GM18502 (cell line): ENCODE measurements at regions not wholly inside any gene's neighbourhood (a gene's known extent, or its start where the extent isn't known, plus 50 kb on each side); places are given as distances from the start of the nearest gene placed in this dataset.

ENCODE experiments used
- ATAC-seq: cut with Tn5 transposase; IDR thresholded peaks from one replicate; pipeline ENCODE4 v1.9.1; 2021; ENCODE audit warnings: mild to moderate bottlenecking; ENCODE audit not compliant: unreplicated experiment, poor library complexity

DNA sequence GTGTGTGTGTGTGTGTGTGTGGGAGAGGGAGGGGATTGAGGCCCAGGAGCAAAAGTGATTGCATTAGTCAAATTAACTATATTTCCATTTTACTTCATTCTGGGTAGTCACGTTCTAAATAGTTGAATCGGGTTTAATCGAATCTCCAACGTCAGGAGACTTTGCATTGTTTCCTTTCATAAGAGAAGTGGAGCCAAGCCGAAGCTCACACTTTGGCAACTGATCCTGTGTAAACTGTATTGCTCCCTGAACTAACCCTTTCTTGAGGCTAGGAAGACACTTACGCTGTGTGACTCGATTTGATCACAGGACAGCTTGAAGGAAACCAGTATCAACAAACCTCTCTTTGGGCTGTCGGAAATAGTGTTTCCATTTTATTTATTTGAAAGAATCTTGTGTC, 363.4 kb upstream of the ATP2B1 start:
- no peak for ATAC-seq

DNA sequence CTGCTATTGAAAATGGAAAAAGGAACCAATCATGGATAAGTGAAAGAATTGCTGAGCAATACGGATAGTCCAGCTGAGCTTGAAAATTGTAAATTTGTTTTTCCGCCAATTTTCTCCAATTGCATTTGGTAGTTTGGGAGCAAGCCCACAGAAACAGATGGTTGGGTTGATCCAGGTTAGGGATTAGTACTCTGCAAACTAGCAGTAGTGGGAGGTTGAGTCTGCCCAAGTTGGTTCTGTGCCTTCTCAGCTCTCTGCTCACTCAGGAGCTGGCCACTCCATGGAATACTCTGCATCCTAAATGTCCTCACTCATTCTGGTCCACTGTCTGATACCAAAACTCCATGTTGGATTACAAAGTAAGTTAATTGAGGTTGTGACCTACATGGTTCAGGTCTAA, 361.1 kb upstream of the ATP2B1 start:
- ATAC-seq, result no peak

DNA sequence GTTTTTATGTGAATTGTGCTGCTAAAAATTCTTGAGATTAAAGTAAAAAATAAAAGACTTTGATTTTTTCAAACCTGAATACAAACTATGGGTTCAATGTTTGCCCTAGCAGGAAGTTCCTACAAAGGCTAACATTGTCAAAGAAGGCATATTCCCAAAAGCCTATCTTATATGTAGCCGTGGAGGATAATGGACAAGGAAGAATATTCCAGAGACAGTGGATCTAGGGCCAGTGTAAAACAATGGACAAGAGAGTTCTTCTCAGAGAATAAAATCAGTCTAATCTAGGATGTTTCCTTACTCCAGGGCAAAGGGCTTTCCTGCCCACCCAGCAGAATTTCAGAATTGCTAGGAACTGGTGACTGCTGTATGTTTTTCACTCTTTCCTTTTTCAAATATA, 359.2 kb upstream of the ATP2B1 start:
- ATAC-seq, result no peak

GRCh38 chr12:90064852-90065801, 356.5 kb upstream of the ATP2B1 start:
- ATAC-seq, result no peak

GRCh38 chr12:90062799-90063198, 354.2 kb upstream of the ATP2B1 start:
- ATAC-seq, result no peak

DNA sequence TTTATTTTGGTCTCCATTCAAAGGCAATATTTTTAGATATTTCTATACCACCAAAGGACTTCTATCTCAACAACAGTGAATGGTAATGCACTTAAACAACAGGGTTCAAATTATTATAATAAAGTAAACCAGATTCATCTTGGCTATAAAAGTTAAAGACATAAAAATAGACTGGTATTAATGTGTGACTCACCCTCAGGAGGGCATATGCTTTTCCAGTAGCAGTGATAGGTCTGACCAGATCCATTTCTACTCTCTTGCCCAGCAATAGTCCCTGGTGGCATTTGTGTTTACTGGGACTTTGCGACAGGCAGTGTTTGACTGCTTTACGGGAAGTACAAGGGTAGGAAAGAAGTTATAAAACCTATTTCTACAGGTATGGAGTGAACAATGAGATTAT, 353.2 kb upstream of the ATP2B1 start:
- no peak for ATAC-seq

DNA sequence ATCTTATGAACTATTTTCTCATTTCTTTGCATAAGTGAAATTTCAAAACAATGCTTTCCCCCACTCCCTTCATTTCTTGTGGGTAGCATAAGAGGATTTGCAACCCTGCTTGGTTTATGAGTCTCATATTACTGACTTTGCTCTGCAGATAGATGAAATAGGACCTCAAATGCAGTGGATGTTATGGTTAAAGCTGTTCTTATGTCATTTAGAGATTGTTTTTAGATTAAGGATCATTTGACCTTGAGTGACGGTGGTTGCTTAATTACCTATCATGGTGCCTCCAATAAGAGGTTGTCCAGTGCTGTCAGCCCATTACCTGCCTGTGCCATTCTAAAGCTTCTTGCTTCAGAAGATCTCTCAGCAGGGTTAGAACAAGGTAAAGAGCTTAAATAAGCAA, 351.4 kb upstream of the ATP2B1 start:
- ATAC-seq, result no peak

DNA sequence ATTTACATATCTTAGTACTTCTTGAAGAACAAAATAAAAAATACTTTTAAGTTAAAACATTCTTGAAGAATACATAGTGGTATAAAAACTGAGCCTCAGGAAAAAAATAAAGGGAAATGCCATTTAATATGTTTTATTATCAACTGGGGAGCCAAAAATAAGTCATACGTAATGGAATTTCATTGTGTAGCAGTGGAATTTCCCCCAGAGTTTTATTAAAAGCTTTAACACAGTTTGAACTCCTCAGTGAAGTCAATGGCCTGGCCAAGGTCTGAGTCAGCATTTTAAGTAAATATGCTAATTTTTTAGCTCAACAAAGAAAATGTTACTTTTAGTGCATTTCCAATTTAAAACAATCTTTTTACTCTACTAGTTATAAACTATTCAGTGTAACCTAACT, 350.1 kb upstream of the ATP2B1 start:
- no peak for ATAC-seq

DNA sequence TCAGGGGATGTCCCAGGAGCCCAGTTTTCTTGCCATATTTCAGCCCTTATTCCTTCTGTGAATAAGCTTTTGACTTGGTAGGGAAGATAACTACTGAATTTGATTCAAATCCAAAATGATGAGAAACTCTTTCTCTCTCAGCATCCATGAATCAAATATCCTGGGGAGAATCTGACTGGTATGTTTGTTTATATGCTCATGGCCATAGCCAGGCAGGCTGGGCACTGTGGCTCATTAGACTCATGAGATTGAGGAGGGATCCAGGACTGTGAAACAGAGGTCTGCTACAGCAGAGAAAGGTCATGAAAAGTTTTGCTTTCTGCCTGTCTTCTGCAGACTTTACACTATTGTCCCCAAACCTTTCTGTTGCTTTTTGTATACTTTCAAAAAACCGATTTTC, 346.4 kb upstream of the ATP2B1 start:
- ATAC-seq, result no peak

- ATAC-seq, result no peak
Measured at GRCh38 chr12:90048918-90049317, 340.3 kb upstream of the ATP2B1 start.

DNA sequence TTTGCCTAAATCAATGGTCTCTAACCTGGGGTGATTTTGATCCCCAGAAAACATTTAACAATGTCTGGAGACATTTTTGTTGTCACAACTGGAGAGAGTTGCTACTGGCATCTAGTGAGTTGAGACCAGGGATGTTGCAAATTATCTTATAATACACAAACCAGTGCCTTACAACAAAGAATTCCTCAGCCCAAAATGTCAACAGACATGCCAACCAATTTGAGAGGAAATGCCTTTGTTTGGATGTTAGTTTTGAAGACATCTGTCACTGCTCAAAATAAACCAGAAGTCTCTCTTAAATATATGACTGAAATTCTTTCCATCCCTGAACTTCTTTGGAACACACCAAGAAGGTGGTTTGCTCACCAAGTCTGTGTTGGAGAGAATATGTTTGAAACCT, 336.9 kb upstream of the ATP2B1 start:
- no peak for ATAC-seq

GRCh38 chr12:90044069-90044468, 335.4 kb upstream of the ATP2B1 start:
- no peak for ATAC-seq

- ATAC-seq, result no peak
Measured at GRCh38 chr12:90042920-90043641, 334.4 kb upstream of the ATP2B1 start.

DNA sequence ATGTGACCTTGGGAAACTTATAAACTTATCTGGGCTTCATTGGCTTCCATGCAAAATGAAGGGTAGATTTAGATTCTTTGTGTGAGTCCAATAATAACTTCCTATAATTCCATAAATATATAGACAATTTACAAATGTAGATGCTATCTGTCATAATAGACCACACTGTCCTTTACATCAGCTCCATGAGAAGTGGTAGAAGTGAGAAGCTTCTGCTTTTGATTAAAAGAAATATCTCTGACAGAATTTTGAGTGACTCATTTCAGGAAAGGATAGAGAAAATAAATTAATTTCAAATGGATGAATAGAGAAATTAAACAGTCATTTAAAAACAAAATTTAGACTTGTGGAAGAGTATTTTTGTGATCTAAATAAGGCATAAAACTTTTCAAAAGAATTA, 329.7 kb upstream of the ATP2B1 start:
- no peak for ATAC-seq

GRCh38 chr12:90037740-90038139, 329.1 kb upstream of the ATP2B1 start:
- ATAC-seq, result no peak

DNA sequence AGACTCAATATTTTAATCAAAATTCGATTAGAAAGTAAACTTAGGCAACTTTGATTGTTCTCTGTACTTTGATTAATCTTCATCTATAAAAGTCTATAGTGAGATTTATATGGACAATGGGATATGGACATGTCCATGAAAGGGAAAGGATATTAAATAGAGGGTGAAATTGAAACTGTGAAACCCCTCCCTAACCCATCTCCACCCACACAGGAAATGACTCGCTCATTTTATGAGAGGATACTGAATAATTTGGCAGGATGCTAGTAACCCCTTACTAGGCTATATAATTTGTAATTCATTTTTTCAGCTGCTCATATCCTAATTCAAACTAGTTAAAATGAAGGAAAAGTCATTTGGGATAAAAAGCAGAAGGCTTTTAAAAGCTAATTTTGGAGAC, 328.0 kb upstream of the ATP2B1 start:
- no peak for ATAC-seq

GRCh38 chr12:90030726-90031125, 322.1 kb upstream of the ATP2B1 start:
- ATAC-seq, result no peak

GRCh38 chr12:90029317-90029716, 320.7 kb upstream of the ATP2B1 start:
- no peak for ATAC-seq

DNA sequence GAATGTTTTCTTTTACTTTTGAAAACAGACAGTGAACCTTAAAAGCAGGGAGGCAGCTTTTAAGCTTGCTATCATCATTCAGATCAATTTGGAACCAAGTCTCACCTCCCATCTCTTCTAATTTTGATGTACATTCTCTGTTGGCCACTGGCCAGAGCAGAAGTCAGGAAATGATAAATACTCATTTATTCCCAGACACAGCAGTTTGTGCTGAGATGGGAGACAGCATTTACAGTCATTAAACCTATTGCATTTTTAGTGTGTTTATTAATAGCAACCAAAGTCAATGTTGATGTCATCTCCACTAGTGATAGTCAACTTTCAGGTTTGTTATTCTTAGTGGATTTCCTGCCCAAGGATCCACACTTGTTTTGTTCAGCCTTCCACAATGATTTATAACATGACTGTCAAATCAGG, 320.0 kb upstream of the ATP2B1 start:
- ATAC-seq, result no peak

GRCh38 chr12:90027889-90028634, 319.4 kb upstream of the ATP2B1 start:
- ATAC-seq, result no peak

- no peak for ATAC-seq
Measured at GRCh38 chr12:90027041-90027440, 318.4 kb upstream of the ATP2B1 start.
